ENCODE measurements at regions not wholly inside any gene's neighbourhood (a gene's known extent, or its start where the extent isn't known, plus 50 kb on each side); places are given as distances from the start of the nearest gene placed in this dataset.

DNA sequence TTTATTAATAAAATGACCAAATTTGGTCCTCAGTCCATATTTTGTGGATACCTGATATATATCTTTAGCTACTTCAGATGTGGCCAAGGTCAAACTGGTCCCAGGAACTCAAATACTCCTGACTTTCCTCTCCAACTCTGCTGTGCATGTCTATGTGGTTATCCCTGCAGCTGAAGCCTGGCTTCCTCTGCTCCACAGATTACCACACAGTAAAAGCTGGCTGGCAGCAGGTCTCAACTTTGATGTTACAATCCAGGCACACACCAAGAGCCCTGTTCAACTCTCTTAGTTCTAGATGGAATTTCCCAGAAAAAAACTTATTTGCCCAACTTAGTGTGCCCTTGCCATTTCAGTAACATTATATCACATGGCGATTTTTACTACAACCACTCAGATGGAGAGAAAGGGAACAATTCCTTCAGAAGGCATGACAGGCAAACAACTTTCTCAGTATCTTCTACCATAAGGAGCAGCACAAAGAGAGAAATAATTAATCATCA is 479.5 kb downstream of the PLPP3 start:
- DNase-seq (ENCODE audit: low read depth in 1 of 2, low spot score in 1 of 2), result no peak
- Histone ChIP-seq H3K27me3 (ENCODE audit: insufficient read depth, poor library complexity, severe bottlenecking) (no peaks in the 10 kb centered on the region), H3K27ac (replicated peaks) (no peak overlapping the region), H3K4me3 (replicated peaks; ENCODE audit: insufficient read depth, low read length) (no peak overlapping the region)
- TF ChIP-seq SPI1 (IDR thresholded peaks at IDR 0.05; ENCODE audit: borderline replicate concordance, low read depth) (no peak), CTCF (IDR thresholded peaks at IDR 0.05; ENCODE audit: insufficient read depth, low read length) (no peak), GABPA (IDR thresholded peaks at IDR 0.05; ENCODE audit: low read depth) (no peak), POLR2AphosphoS5 (IDR thresholded peaks at IDR 0.05; ENCODE audit: low read depth) (no peak)
- TF ChIP-seq, protein P1, sequence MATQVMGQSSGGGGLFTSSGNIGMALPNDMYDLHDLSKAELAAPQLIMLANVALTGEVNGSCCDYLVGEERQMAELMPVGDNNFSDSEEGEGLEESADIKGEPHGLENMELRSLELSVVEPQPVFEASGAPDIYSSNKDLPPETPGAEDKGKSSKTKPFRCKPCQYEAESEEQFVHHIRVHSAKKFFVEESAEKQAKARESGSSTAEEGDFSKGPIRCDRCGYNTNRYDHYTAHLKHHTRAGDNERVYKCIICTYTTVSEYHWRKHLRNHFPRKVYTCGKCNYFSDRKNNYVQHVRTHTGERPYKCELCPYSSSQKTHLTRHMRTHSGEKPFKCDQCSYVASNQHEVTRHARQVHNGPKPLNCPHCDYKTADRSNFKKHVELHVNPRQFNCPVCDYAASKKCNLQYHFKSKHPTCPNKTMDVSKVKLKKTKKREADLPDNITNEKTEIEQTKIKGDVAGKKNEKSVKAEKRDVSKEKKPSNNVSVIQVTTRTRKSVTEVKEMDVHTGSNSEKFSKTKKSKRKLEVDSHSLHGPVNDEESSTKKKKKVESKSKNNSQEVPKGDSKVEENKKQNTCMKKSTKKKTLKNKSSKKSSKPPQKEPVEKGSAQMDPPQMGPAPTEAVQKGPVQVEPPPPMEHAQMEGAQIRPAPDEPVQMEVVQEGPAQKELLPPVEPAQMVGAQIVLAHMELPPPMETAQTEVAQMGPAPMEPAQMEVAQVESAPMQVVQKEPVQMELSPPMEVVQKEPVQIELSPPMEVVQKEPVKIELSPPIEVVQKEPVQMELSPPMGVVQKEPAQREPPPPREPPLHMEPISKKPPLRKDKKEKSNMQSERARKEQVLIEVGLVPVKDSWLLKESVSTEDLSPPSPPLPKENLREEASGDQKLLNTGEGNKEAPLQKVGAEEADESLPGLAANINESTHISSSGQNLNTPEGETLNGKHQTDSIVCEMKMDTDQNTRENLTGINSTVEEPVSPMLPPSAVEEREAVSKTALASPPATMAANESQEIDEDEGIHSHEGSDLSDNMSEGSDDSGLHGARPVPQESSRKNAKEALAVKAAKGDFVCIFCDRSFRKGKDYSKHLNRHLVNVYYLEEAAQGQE (IDR thresholded peaks at IDR 0.05; ENCODE audit: insufficient replicate concordance, low read depth), result no peak

- DNase-seq (ENCODE audit: low read depth in 1 of 2, low spot score in 1 of 2), result no peak
- Histone ChIP-seq H3K4me3 (replicated peaks; ENCODE audit: insufficient read depth, low read length) (no peak overlapping the region), H3K27ac (replicated peaks) (no peak overlapping the region), H3K27me3 (ENCODE audit: insufficient read depth, poor library complexity, severe bottlenecking) (no peaks in the 10 kb centered on the region)
- TF ChIP-seq, protein P1 (IDR thresholded peaks at IDR 0.05; ENCODE audit: insufficient replicate concordance, low read depth), result no peak
- TF ChIP-seq GABPA (IDR thresholded peaks at IDR 0.05; ENCODE audit: low read depth) (no peak), CTCF (IDR thresholded peaks at IDR 0.05; ENCODE audit: insufficient read depth, low read length) (no peak), POLR2AphosphoS5 (IDR thresholded peaks at IDR 0.05; ENCODE audit: low read depth) (no peak)
Observed at GRCh38 chr1:56098946-56099345, 480.4 kb downstream of the PLPP3 start.

- Histone ChIP-seq H3K27ac (replicated peaks) (no peak overlapping the region), H3K4me3 (replicated peaks; ENCODE audit: insufficient read depth, low read length) (no peak overlapping the region), H3K27me3 (ENCODE audit: insufficient read depth, poor library complexity, severe bottlenecking) (no peaks in the 10 kb centered on the region)
- TF ChIP-seq POLR2AphosphoS5 (IDR thresholded peaks at IDR 0.05; ENCODE audit: low read depth) (no peak), GABPA (IDR thresholded peaks at IDR 0.05; ENCODE audit: low read depth) (no peak), SPI1 (IDR thresholded peaks at IDR 0.05; ENCODE audit: borderline replicate concordance, low read depth) (no peak), CTCF (IDR thresholded peaks at IDR 0.05; ENCODE audit: insufficient read depth, low read length) (no peak)
- TF ChIP-seq, protein P1 (IDR thresholded peaks at IDR 0.05; ENCODE audit: insufficient replicate concordance, low read depth), result no peak
- DNase-seq (ENCODE audit: low read depth in 1 of 2, low spot score in 1 of 2), result no peak
Observed at GRCh38 chr1:56097713-56098112, 481.6 kb downstream of the PLPP3 start.
